BLaER1 treated with 17β-estradiol and CSF1 and Interleukin-3, amounts not matched to agents 10 nM and 100 nM (cell line): ENCODE measurements at regions not wholly inside any gene's neighbourhood (a gene's known extent, or its start where the extent isn't known, plus 50 kb on each side); places are given as distances from the start of the nearest gene placed in this dataset.

ENCODE experiments used
- H3K27ac ChIP-seq, 11 experiments: shearing (Covaris generic); formaldehyde crosslinking; 2 replicates each; pipeline ENCODE4 v1.8.1; 2022
- H3K27me3 ChIP-seq, 11 experiments: shearing (Covaris generic); formaldehyde crosslinking; 2 replicates each; pipeline ENCODE4 v1.8.1; 2022
- H3K36me3 ChIP-seq, 11 experiments: shearing (Covaris generic); formaldehyde crosslinking; 2 replicates each; pipeline ENCODE4 v1.8.1; 2022
- H3K4me1 ChIP-seq, 10 experiments: shearing (Covaris generic); formaldehyde crosslinking; 2 replicates each; pipeline ENCODE4 v1.8.1; 2022
- H3K4me2 ChIP-seq, 11 experiments: shearing (Covaris generic); formaldehyde crosslinking; 2 replicates each; pipeline ENCODE4 v1.8.1; 2022
- H3K4me3 ChIP-seq, 10 experiments: shearing (Covaris generic); formaldehyde crosslinking; 2 replicates each; pipeline ENCODE4 v1.8.1; 2022
- H3K9ac ChIP-seq, 11 experiments: shearing (Covaris generic); formaldehyde crosslinking; 2 replicates each; pipeline ENCODE4 v1.8.1; 2022
- H3K9me3 ChIP-seq, 11 experiments: shearing (Covaris generic); formaldehyde crosslinking; replicated peaks in 1 of 11; 2 replicates each; pipeline ENCODE4 v1.8.1; 2022
- H4K20me1 ChIP-seq, 11 experiments: shearing (Covaris generic); formaldehyde crosslinking; 2 replicates each; pipeline ENCODE4 v1.8.1; 2022
- Cebpa-rat ChIP-seq, 11 experiments: shearing (Covaris generic); IDR thresholded peaks; 2 replicates each; pipeline ENCODE4 v1.8.1; 2022

DNA sequence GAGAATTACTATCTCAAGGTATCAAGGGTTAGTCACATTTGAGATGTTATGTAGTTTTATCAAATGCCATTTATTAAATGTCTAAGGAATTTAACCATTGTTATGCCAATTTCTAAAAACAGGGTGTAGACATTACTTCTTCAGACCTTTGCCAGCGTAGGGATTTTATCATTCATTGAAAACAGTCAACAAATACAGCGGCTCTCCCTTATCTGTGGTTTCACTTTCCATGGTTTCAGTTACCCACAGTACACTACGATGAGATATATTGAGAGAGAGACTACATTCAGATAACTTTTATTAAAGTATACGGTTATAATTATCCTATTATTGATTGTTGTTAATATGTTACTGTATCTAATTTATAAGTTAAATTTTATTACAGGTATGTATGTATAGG lies 234.7 kb downstream of the TMX3 start:
- Histone ChIP-seq H3K9me3 (peaks cover 0 to 5% (median 0%) of the 10 kb centered on the region in 11 experiments; a peak in 2 of 22 replicates), H3K4me2 (no peak overlapping the region), H4K20me1 (no peaks in the 10 kb centered on the region), H3K36me3 (no peaks in the 10 kb centered on the region), H3K9ac (no peak overlapping the region), H3K27ac (no peak overlapping the region), H3K4me3 (no peak overlapping the region), H3K4me1 (no peaks in the 10 kb centered on the region), H3K27me3 (no peaks in the 10 kb centered on the region)
- TF ChIP-seq Cebpa-rat (IDR thresholded peaks at IDR 0.05), result no peak

DNA sequence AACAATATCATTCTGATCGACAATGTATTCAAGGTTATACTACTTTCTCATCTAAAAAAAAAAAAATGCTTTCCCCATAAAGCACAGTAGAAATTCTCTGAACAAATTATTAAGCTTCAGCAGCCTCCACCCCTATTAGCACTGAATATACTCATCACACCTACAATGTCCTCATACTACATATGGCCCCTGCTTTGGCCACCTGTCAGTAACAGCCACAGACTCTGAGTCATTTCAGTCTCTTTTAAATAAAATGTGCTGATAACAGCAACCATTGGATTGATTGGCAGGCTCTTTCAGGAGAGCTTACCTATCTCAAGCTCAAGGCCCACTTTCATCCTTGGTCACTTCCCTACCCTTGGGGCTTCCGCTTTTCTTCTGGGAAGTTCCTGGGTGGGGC lies 236.7 kb downstream of the TMX3 start:
- Histone ChIP-seq H3K4me3 (no peak overlapping the region), H3K36me3 (no peaks in the 10 kb centered on the region), H3K9ac (no peak overlapping the region), H3K27ac (no peak overlapping the region), H3K27me3 (no peaks in the 10 kb centered on the region), H3K4me1 (no peaks in the 10 kb centered on the region), H4K20me1 (no peaks in the 10 kb centered on the region), H3K9me3 (peaks cover 0 to 5% (median 0%) of the 10 kb centered on the region in 11 experiments; a peak in 1 of 22 replicates), H3K4me2 (no peak overlapping the region)
- no peak for TF ChIP-seq Cebpa-rat (IDR thresholded peaks at IDR 0.05)

DNA sequence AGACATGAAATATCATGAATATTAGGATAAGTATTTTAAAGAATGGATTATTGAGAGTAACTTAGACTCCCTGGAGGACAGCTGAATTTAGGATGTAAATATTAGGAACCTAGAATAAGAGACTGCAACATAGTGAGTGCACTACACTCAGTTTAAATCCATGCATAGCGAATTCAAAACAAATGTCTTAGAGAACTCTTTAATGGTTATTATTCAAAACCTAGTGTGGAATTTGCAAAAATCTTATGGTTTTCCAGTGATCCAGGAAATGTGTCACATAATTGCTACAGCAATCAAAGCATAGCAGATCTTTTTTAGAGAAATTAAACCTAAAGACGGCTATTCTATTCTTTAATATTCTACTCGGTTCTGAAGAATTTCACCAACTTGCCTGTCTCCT lies 239.0 kb downstream of the TMX3 start:
- Histone ChIP-seq H3K9ac (no peak overlapping the region), H3K4me3 (no peak overlapping the region), H3K27me3 (no peaks in the 10 kb centered on the region), H3K27ac (no peak overlapping the region), H3K36me3 (no peaks in the 10 kb centered on the region), H3K4me1 (no peaks in the 10 kb centered on the region), H3K4me2 (no peak overlapping the region), H4K20me1 (no peaks in the 10 kb centered on the region), H3K9me3 (no peaks in the 10 kb centered on the region)
- TF ChIP-seq Cebpa-rat (IDR thresholded peaks at IDR 0.05), result no peak

DNA sequence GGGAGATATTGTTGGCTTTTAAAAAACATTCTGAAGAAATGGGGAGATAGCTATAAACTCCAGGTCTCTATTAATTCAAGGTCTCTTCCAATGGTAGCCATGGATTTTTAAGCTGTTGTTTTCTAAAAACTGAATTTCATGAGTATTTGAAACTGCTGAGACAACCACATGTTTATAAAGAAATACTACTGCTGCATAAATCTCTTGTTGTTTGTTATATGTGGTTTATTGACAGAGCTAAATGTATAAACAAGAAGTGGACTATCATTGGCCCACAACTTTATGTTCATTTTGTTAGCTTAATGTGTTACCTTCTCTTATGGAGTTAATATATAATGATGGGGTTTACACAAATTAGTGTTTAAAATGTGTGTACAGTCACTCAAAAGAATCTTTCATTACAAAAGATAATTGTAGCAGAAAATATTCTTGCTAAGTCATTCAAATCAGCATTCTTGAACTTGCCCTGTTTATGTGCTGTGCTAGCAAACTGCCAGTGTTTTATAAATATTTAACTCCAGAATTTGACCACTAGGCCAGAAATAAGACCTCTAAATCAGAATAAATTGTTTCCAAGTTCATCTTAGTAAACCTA lies 242.1 kb downstream of the TMX3 start:
- Histone ChIP-seq H3K4me1 (no peaks in the 10 kb centered on the region), H3K9me3 (no peaks in the 10 kb centered on the region), H3K4me2 (no peak overlapping the region), H3K27ac (no peak overlapping the region), H3K27me3 (no peaks in the 10 kb centered on the region), H3K9ac (no peak overlapping the region), H3K36me3 (no peaks in the 10 kb centered on the region), H3K4me3 (no peak overlapping the region), H4K20me1 (no peaks in the 10 kb centered on the region)
- TF ChIP-seq Cebpa-rat (IDR thresholded peaks at IDR 0.05), result no peak

DNA sequence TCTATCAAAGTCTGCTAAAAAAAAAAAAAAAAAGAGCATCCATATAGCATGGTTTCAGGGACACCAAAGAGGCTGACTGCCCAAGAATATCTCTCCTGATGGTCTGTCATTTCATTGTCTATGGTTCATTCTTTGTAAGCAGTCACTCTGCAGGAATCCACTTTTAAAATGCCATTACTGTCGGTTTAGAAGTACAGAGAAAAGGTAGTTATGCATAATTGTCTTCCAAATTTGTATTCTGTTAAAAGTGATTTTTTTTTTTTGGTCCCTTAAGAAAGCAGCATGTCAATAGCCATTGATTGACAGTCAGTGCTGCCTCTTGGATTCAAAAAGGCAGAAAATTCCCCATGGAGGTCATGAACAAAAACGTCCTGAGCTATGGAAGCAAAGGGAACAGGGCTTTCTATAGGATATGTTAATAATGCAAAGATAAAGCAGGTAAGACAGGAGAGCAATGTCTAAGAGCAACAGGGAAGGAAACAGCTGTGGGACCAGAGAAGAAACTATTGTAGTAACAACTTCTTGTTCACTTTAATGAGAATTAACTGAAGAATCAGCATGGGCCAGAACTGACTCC lies 245.8 kb downstream of the TMX3 start:
- H3K27ac ChIP-seq, result no peak overlapping the region
- no peak overlapping the region for H3K9ac ChIP-seq
- no peak overlapping the region for H3K4me3 ChIP-seq
- no peak for TF ChIP-seq Cebpa-rat (IDR thresholded peaks at IDR 0.05)
- H3K36me3 ChIP-seq, result no peaks in the 10 kb centered on the region
- H3K4me1 ChIP-seq, result no peaks in the 10 kb centered on the region
- H3K27me3 ChIP-seq, result no peaks in the 10 kb centered on the region
- H3K4me2 ChIP-seq, result no peak overlapping the region
- H3K9me3 ChIP-seq, result no peaks in the 10 kb centered on the region
- H4K20me1 ChIP-seq, result no peaks in the 10 kb centered on the region

DNA sequence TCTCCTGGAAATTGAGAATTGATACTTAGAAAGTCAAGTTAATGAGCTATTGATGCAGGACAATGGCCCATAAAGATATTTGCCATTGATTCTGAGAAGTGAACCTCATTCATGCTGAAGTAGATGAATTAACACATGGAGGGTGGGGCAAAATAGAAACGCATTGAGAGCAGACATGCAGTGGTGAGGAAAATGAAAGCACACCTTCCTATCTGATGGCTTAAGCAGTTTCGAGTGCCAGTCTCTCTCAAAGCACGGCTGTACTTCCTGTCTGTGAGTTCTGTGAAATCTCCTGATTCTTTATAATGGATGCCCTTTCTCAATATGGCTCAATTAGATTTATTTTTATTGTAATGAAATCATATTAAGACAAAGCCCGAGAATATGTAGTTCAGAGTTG lies 247.0 kb downstream of the TMX3 start:
- Histone ChIP-seq H3K4me3 (no peak overlapping the region), H3K4me1 (no peaks in the 10 kb centered on the region), H3K9ac (no peak overlapping the region), H3K27me3 (no peaks in the 10 kb centered on the region), H3K27ac (no peak overlapping the region), H3K36me3 (no peaks in the 10 kb centered on the region), H3K9me3 (no peaks in the 10 kb centered on the region), H3K4me2 (no peak overlapping the region), H4K20me1 (no peaks in the 10 kb centered on the region)
- TF ChIP-seq Cebpa-rat (IDR thresholded peaks at IDR 0.05), result no peak

DNA sequence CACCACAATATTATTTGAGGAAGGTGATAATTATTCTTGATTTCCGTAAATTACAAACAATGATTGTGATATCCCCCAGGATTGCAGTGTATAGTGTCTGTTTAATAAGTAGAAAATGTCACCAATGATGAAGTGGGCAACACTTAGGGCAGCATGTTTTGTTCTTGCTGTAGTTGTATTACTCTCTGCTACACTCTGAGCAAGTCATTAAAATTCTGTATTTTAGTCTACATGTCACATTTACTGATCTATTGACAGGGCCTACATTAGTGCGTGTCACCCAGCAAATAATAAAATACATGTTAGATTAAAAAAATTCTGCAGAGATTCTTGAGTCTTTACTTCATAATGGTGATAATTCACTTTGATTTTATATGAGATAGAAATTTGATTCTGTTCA lies 247.6 kb downstream of the TMX3 start:
- Histone ChIP-seq H3K36me3 (no peaks in the 10 kb centered on the region), H3K27ac (no peak overlapping the region), H3K9ac (no peak overlapping the region), H4K20me1 (no peaks in the 10 kb centered on the region), H3K4me1 (no peaks in the 10 kb centered on the region), H3K4me3 (no peak overlapping the region), H3K27me3 (no peaks in the 10 kb centered on the region), H3K9me3 (no peaks in the 10 kb centered on the region), H3K4me2 (no peak overlapping the region)
- TF ChIP-seq Cebpa-rat (IDR thresholded peaks at IDR 0.05), result no peak

DNA sequence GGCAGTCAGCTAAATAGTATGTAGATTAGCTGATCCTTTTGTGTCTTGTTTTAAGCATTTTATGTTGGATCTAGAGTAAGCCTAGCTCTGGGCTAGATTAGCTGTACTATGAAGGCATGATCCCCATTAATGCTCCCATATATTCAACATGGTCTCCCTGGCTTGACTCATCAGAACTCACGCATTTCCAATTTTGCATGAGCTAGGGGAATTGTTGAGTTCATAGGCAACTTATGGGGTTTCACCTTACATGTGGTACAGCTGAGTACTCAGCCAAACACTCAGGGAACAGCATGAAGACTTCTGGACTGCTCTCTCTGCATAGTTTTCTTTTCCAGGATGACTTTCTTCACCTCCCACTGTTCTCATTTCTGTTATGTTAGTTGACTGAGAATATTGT lies 248.2 kb downstream of the TMX3 start:
- H3K9ac ChIP-seq, result no peak overlapping the region
- H3K4me2 ChIP-seq, result no peak overlapping the region
- H4K20me1 ChIP-seq, result no peaks in the 10 kb centered on the region
- no peak overlapping the region for H3K4me3 ChIP-seq
- no peaks in the 10 kb centered on the region for H3K27me3 ChIP-seq
- H3K9me3 ChIP-seq, result no peaks in the 10 kb centered on the region
- H3K27ac ChIP-seq, result no peak overlapping the region
- no peaks in the 10 kb centered on the region for H3K4me1 ChIP-seq
- no peak for TF ChIP-seq Cebpa-rat (IDR thresholded peaks at IDR 0.05)
- H3K36me3 ChIP-seq, result no peaks in the 10 kb centered on the region

DNA sequence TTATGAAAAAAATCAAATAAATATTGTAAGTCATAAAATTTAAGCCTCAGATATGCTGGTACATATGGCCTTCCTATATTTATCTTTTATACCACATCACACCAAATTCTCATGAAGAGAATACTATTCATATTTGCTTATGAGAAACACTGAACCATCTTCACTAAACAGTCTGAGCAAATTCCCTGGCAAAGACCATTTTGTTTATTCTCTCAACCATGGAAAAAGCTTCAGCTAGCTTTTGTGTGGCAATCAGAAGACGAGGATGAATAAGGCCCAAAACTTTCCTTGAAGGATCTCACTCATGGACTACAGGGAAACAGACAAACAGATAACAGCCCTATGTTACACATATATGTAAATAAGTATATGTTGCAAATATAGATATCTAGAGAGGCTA lies 252.1 kb downstream of the TMX3 start:
- H3K4me3 ChIP-seq, result no peak overlapping the region
- no peak for TF ChIP-seq Cebpa-rat (IDR thresholded peaks at IDR 0.05)
- H3K36me3 ChIP-seq, result no peaks in the 10 kb centered on the region
- H3K9ac ChIP-seq, result no peak overlapping the region
- H3K4me2 ChIP-seq, result no peak overlapping the region
- H3K27me3 ChIP-seq, result no peaks in the 10 kb centered on the region
- no peaks in the 10 kb centered on the region for H4K20me1 ChIP-seq
- H3K9me3 ChIP-seq, result no peaks in the 10 kb centered on the region
- H3K4me1 ChIP-seq, result no peaks in the 10 kb centered on the region
- no peak overlapping the region for H3K27ac ChIP-seq

DNA sequence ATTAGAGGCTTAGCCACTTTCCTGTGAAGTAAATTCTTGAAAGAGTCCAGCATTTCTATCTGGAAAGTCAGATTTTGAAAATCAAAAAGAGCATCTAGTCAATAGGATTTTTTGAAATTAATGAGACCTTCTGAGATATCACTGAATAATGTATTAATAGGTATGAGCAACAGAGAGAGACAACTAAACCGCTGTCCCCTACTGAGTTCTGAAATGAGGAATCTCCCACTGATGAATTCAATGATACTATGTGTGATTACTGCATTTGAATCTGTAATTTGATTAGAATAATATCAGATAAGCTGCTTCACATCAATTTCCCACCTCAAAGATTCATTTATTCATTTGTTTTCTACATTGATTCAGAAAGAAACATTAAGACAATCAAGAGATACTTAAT lies 252.8 kb downstream of the TMX3 start:
- Histone ChIP-seq H3K27ac (no peak overlapping the region), H3K4me3 (no peak overlapping the region), H3K36me3 (no peaks in the 10 kb centered on the region), H3K27me3 (no peaks in the 10 kb centered on the region), H4K20me1 (no peaks in the 10 kb centered on the region), H3K4me1 (no peaks in the 10 kb centered on the region), H3K4me2 (no peak overlapping the region), H3K9ac (no peak overlapping the region), H3K9me3 (no peaks in the 10 kb centered on the region)
- no peak for TF ChIP-seq Cebpa-rat (IDR thresholded peaks at IDR 0.05)
